GM12878 (cell line): ENCODE measurements at regions not wholly inside any gene's neighbourhood (a gene's known extent, or its start where the extent isn't known, plus 50 kb on each side); places are given as distances from the start of the nearest gene placed in this dataset.

Source experiments
- ATF7 ChIP-seq: fragments of 450-650 bp; IDR thresholded peaks from 2 replicates; pipeline ENCODE4 v1.6.1; 2016; ENCODE audit warnings: low read depth, mild to moderate bottlenecking
- EP300 ChIP-seq, 2 experiments: fragments of 150-350 bp in 1 of 2; IDR thresholded peaks; 2 replicates each; pipeline ENCODE4 v1.6.1; 2011 to 2012; ENCODE audit warnings: low read depth in 2 of 2, low read length in 2 of 2, borderline replicate concordance in 1 of 2, improper control_type of control experiment in 1 of 2, inconsistent platforms in 1 of 2; ENCODE audit not compliant: control insufficient read depth in 1 of 2
- MTA2 ChIP-seq: fragments of 450-650 bp; IDR thresholded peaks from 2 replicates; pipeline ENCODE4 v1.6.1; 2016; ENCODE audit warnings: low read depth, mild to moderate bottlenecking, moderate library complexity
- NFYB ChIP-seq: IDR thresholded peaks from 2 replicates; pipeline ENCODE4 v1.6.1; 2011; ENCODE audit warnings: low read depth, mild to moderate bottlenecking, low read length, improper control_type of control experiment, moderate library complexity; ENCODE audit not compliant: insufficient read depth
- POLR2A ChIP-seq: IDR thresholded peaks from 2 replicates; pipeline ENCODE4 v1.6.1; 2011; ENCODE audit warnings: low read depth, mild to moderate bottlenecking, low read length
- SMC3 ChIP-seq: IDR thresholded peaks from 2 replicates; pipeline ENCODE4 v1.6.1; 2011; ENCODE audit warnings: low read length, improper control_type of control experiment, borderline replicate concordance
- SP1 ChIP-seq: IDR thresholded peaks from one replicate; pipeline ENCODE4 v1.6.1; 2011; ENCODE audit warnings: low read depth, low read length
- SRF ChIP-seq, 2 experiments: IDR thresholded peaks; 2 replicates each; pipeline ENCODE4 v1.6.1; 2011; ENCODE audit warnings: low read depth in 2 of 2, low read length in 2 of 2, mild to moderate bottlenecking in 1 of 2, moderate library complexity in 1 of 2
- ZNF592 ChIP-seq: fragments of 450-650 bp; IDR thresholded peaks from 2 replicates; pipeline ENCODE4 v1.6.1; 2017; ENCODE audit warnings: mild to moderate bottlenecking, moderate library complexity
- TF ChIP-seq, protein P1 (sequence below), 3 experiments: IDR thresholded peaks in 2 of 3; conservative IDR thresholded peaks in 1 of 3; 2 replicates each; pipeline ENCODE4 v1.5.1; 2011; ENCODE audit warnings: low read depth in 3 of 3, low read length in 3 of 3, mild to moderate bottlenecking in 3 of 3, control low read depth in 2 of 3, moderate library complexity in 2 of 3, inconsistent platforms in 1 of 3, mixed read lengths in 1 of 3; ENCODE audit not compliant: control insufficient read depth in 2 of 3, insufficient read depth in 1 of 3; ENCODE audit errors: extremely low read depth in 1 of 3
- TF ChIP-seq, protein P2 (sequence below): IDR thresholded peaks from 2 replicates; pipeline ENCODE4 v1.6.1; 2011; ENCODE audit warnings: low read depth, mild to moderate bottlenecking, low read length, moderate library complexity, borderline replicate concordance; ENCODE audit errors: extremely low read depth

DNA sequence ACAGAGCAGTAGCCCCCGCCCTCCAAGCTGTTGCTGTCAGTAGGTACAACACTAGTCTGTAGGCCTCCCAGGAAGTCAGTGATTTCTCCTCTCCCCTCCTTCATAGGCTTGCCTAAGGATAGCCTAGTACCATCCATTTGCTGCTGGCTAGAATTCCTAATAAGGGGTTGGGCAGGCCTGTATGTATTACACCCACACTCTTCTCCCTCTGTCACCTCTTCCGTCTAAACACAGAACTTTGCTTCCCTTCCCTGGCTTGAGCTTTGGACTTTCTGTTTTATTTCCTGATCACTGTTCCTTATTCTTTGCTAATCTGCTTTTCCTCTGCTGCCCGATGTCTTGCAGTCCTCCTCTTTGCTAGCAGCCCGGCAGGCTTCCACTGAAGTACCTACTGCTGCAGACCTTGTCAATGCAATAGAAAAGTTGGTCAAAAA is 93.4 kb upstream of the UMPS start:
- TF ChIP-seq, protein P1, sequence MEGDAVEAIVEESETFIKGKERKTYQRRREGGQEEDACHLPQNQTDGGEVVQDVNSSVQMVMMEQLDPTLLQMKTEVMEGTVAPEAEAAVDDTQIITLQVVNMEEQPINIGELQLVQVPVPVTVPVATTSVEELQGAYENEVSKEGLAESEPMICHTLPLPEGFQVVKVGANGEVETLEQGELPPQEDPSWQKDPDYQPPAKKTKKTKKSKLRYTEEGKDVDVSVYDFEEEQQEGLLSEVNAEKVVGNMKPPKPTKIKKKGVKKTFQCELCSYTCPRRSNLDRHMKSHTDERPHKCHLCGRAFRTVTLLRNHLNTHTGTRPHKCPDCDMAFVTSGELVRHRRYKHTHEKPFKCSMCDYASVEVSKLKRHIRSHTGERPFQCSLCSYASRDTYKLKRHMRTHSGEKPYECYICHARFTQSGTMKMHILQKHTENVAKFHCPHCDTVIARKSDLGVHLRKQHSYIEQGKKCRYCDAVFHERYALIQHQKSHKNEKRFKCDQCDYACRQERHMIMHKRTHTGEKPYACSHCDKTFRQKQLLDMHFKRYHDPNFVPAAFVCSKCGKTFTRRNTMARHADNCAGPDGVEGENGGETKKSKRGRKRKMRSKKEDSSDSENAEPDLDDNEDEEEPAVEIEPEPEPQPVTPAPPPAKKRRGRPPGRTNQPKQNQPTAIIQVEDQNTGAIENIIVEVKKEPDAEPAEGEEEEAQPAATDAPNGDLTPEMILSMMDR (IDR thresholded peaks at IDR 0.05 in 2 of 3, conservative IDR thresholded peaks at IDR 0.05 in 1 of 3; ENCODE audit: control insufficient read depth in 2 of 3, extremely low read depth in 1 of 3, insufficient read depth in 1 of 3, low read depth in 3 of 3, low read length in 3 of 3) = no peak
- TF ChIP-seq SP1 = no peak
- no peak for TF ChIP-seq NFYB
- TF ChIP-seq SMC3 = no peak
- TF ChIP-seq MTA2 = no peak
- no peak for TF ChIP-seq SRF (IDR thresholded peaks at IDR 0.05; ENCODE audit: low read depth in 2 of 2, low read length in 2 of 2)
- no peak for TF ChIP-seq EP300 (IDR thresholded peaks at IDR 0.05; ENCODE audit: borderline replicate concordance in 1 of 2, control insufficient read depth in 1 of 2, low read depth in 2 of 2, low read length in 2 of 2)
- no peak for TF ChIP-seq ZNF592
- TF ChIP-seq, protein P2, sequence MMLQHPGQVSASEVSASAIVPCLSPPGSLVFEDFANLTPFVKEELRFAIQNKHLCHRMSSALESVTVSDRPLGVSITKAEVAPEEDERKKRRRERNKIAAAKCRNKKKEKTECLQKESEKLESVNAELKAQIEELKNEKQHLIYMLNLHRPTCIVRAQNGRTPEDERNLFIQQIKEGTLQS = no peak
- TF ChIP-seq POLR2A = no peak
- no peak for TF ChIP-seq ATF7
